WTC11 (cell line): ENCODE measurements at regions not wholly inside any gene's neighbourhood (a gene's known extent, or its start where the extent isn't known, plus 50 kb on each side); places are given as distances from the start of the nearest gene placed in this dataset.

ENCODE experiments used
- ATF6 ChIP-seq: sonication (generic); formaldehyde crosslinking; IDR thresholded peaks from 2 replicates; pipeline ENCODE4 v1.8.1; 2023; ENCODE audit warnings: mild to moderate bottlenecking, missing genetic modification reagents
- CTCF ChIP-seq: fragments of 200-600 bp; IDR thresholded peaks from 2 replicates; pipeline ENCODE4 v1.8.0; 2022; ENCODE audit warnings: antibody characterized with exemption
- E2F1 ChIP-seq: sonication (generic); formaldehyde crosslinking; IDR thresholded peaks from 2 replicates; pipeline ENCODE4 v1.8.0; 2022; ENCODE audit warnings: mild to moderate bottlenecking, missing genetic modification reagents
- E2F4 ChIP-seq: sonication (generic); formaldehyde crosslinking; IDR thresholded peaks from 2 replicates; pipeline ENCODE4 v1.8.1; 2022; ENCODE audit warnings: low read depth, mild to moderate bottlenecking, moderate library complexity, missing genetic modification reagents, borderline replicate concordance
- ETV6 ChIP-seq: sonication (generic); formaldehyde crosslinking; IDR thresholded peaks from 2 replicates; pipeline ENCODE4 v1.8.1; 2022; ENCODE audit warnings: mild to moderate bottlenecking, missing genetic modification reagents
- GABPB1 ChIP-seq: sonication (generic); formaldehyde crosslinking; IDR thresholded peaks from 2 replicates; pipeline ENCODE4 v1.8.1; 2023; ENCODE audit warnings: mild to moderate bottlenecking, missing genetic modification reagents
- NR2C2 ChIP-seq: sonication (generic); formaldehyde crosslinking; IDR thresholded peaks from 2 replicates; pipeline ENCODE4 v1.8.0; 2022; ENCODE audit warnings: mild to moderate bottlenecking, missing genetic modification reagents
- TF ChIP-seq, protein P1 (sequence below): sonication (generic); formaldehyde crosslinking; IDR thresholded peaks from 2 replicates; pipeline ENCODE4 v1.8.1; 2022; ENCODE audit warnings: mild to moderate bottlenecking, missing genetic modification reagents, moderate library complexity, borderline replicate concordance
- TF ChIP-seq, protein P2 (sequence below): sonication (generic); formaldehyde crosslinking; IDR thresholded peaks from 2 replicates; pipeline ENCODE4 v1.8.0; 2023; ENCODE audit warnings: missing genetic modification reagents
- TF ChIP-seq, protein P3 (sequence below): sonication (generic); formaldehyde crosslinking; IDR thresholded peaks from 2 replicates; pipeline ENCODE4 v1.8.1; 2022; ENCODE audit warnings: low read depth, missing genetic modification reagents, borderline replicate concordance

DNA sequence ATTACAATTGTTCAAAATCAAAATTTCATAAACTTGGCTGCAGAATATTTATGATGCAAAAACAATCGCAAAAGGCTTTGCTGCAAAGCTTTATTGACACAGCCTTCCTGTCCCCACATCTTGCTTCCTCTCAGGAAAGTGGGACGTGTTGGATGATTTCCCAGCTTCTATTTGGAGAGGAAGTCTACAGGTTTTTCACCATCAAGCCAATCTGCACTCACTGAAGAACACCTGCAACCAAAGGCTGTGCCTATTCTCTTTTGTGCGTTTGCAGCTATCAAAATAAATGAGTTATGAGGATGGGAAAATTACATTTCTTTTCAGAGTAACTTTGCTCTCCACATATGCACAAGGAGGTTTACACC lies 214.4 kb downstream of the PLK2 start:
- no peak for TF ChIP-seq ETV6 (CRISPR knock-in tag)
- TF ChIP-seq GABPB1 (CRISPR knock-in tag) = no peak
- TF ChIP-seq, protein P1, sequence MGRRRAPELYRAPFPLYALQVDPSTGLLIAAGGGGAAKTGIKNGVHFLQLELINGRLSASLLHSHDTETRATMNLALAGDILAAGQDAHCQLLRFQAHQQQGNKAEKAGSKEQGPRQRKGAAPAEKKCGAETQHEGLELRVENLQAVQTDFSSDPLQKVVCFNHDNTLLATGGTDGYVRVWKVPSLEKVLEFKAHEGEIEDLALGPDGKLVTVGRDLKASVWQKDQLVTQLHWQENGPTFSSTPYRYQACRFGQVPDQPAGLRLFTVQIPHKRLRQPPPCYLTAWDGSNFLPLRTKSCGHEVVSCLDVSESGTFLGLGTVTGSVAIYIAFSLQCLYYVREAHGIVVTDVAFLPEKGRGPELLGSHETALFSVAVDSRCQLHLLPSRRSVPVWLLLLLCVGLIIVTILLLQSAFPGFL (CRISPR knock-in tag) = no peak
- no peak for TF ChIP-seq CTCF
- TF ChIP-seq, protein P2, sequence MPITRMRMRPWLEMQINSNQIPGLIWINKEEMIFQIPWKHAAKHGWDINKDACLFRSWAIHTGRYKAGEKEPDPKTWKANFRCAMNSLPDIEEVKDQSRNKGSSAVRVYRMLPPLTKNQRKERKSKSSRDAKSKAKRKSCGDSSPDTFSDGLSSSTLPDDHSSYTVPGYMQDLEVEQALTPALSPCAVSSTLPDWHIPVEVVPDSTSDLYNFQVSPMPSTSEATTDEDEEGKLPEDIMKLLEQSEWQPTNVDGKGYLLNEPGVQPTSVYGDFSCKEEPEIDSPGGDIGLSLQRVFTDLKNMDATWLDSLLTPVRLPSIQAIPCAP (CRISPR knock-in tag) = no peak
- no peak for TF ChIP-seq E2F1 (CRISPR knock-in tag)
- no peak for TF ChIP-seq E2F4 (CRISPR knock-in tag)
- TF ChIP-seq NR2C2 (CRISPR knock-in tag) = no peak
- TF ChIP-seq, protein P3, sequence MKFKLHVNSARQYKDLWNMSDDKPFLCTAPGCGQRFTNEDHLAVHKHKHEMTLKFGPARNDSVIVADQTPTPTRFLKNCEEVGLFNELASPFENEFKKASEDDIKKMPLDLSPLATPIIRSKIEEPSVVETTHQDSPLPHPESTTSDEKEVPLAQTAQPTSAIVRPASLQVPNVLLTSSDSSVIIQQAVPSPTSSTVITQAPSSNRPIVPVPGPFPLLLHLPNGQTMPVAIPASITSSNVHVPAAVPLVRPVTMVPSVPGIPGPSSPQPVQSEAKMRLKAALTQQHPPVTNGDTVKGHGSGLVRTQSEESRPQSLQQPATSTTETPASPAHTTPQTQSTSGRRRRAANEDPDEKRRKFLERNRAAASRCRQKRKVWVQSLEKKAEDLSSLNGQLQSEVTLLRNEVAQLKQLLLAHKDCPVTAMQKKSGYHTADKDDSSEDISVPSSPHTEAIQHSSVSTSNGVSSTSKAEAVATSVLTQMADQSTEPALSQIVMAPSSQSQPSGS = no peak
- no peak for TF ChIP-seq ATF6 (CRISPR knock-in tag)
